Neuronal stem cell (in vitro differentiated cells): ENCODE measurements at regions not wholly inside any gene's neighbourhood (a gene's known extent, or its start where the extent isn't known, plus 50 kb on each side); places are given as distances from the start of the nearest gene placed in this dataset.

Source experiments
- DNase-seq: peaks from one replicate; pipeline ENCODE4 v3.0.0-alpha.2; 2013; ENCODE audit warnings: low spot score
- H2AFZ ChIP-seq: one replicate; pipeline ENCODE4 v1.6.1; 2013; ENCODE audit warnings: mild to moderate bottlenecking, low read length, inconsistent platforms
- H2AK5ac ChIP-seq: 2 replicates; pipeline ENCODE4 v1.6.1; 2013; ENCODE audit warnings: low read depth, mild to moderate bottlenecking, inconsistent platforms, low read length, moderate library complexity, mixed read lengths
- H2BK120ac ChIP-seq: 2 replicates; pipeline ENCODE4 v1.6.1; 2013; ENCODE audit warnings: low read depth, mild to moderate bottlenecking, inconsistent platforms, low read length, moderate library complexity, mixed read lengths
- H2BK12ac ChIP-seq: one replicate; pipeline ENCODE4 v1.6.1; 2013; ENCODE audit warnings: low read length, inconsistent platforms
- H2BK15ac ChIP-seq: 2 replicates; pipeline ENCODE4 v1.6.1; 2013; ENCODE audit warnings: mild to moderate bottlenecking, low read length, inconsistent platforms, mixed read lengths
- H2BK5ac ChIP-seq: one replicate; pipeline ENCODE4 v1.6.1; 2013; ENCODE audit warnings: inconsistent platforms, mild to moderate bottlenecking, low read length, moderate library complexity
- H3K14ac ChIP-seq: one replicate; pipeline ENCODE4 v1.6.1; 2013; ENCODE audit warnings: low read length, inconsistent platforms
- H3K18ac ChIP-seq: 2 replicates; pipeline ENCODE4 v1.6.1; 2013; ENCODE audit warnings: low read length, inconsistent platforms
- H3K23ac ChIP-seq: 2 replicates; pipeline ENCODE4 v1.6.1; 2013; ENCODE audit warnings: low read depth, mild to moderate bottlenecking, mixed read lengths, low read length, inconsistent platforms; ENCODE audit not compliant: poor library complexity
- H3K27ac ChIP-seq: replicated peaks from 3 replicates; pipeline ENCODE4 v1.5.1; 2013; ENCODE audit warnings: low read length, inconsistent platforms
- H3K27me3 ChIP-seq, 3 experiments: 2 replicates each; pipeline ENCODE4 v1.6.1; 2013; ENCODE audit warnings: low read length in 3 of 3, mild to moderate bottlenecking in 2 of 3, inconsistent platforms in 1 of 3, low read depth in 1 of 3, mixed read lengths in 1 of 3, moderate library complexity in 1 of 3; ENCODE audit not compliant: control insufficient read depth in 3 of 3, insufficient read depth in 3 of 3
- H3K36me3 ChIP-seq, 2 donors: replicated peaks in 1 of 2; 2 replicates each; pipeline ENCODE4 v1.6.1; 2013; ENCODE audit warnings: low read length in 2 of 2; ENCODE audit not compliant: control insufficient read depth in 2 of 2, insufficient read depth in 2 of 2
- H3K4ac ChIP-seq: 2 replicates; pipeline ENCODE4 v1.6.1; 2013; ENCODE audit warnings: inconsistent platforms, mild to moderate bottlenecking, low read length, moderate library complexity
- H3K4me1 ChIP-seq, 2 donors: 1 replicate in 1 of 2; 2 replicates in 1 of 2; pipeline ENCODE4 v1.6.1; 2013; ENCODE audit warnings: low read length in 2 of 2, low read depth in 1 of 2; ENCODE audit not compliant: control insufficient read depth in 2 of 2, insufficient read depth in 1 of 2
- H3K4me2 ChIP-seq: one replicate; pipeline ENCODE4 v1.6.1; 2013; ENCODE audit warnings: mild to moderate bottlenecking, low read length, inconsistent platforms; ENCODE audit not compliant: insufficient read depth, poor library complexity, severe bottlenecking
- H3K4me3 ChIP-seq, 2 donors: 2 replicates each; pipeline ENCODE4 v1.5.1; 2013; ENCODE audit warnings: low read length in 2 of 2, mild to moderate bottlenecking in 2 of 2, inconsistent platforms in 1 of 2, moderate library complexity in 1 of 2
- H3K79me1 ChIP-seq: one replicate; pipeline ENCODE4 v1.6.1; 2013; ENCODE audit warnings: low read depth, mild to moderate bottlenecking, inconsistent platforms, low read length, moderate library complexity
- H3K9ac ChIP-seq: one replicate; pipeline ENCODE4 v1.6.1; 2013; ENCODE audit warnings: mild to moderate bottlenecking, low read depth, low read length, inconsistent platforms; ENCODE audit not compliant: poor library complexity
- H3K9me3 ChIP-seq, 2 donors: replicated peaks in 1 of 2; 2 replicates each; pipeline versions ENCODE3 to v1.6.1; 2013; ENCODE audit warnings: low read length in 2 of 2, mild to moderate bottlenecking in 2 of 2, inconsistent platforms in 1 of 2, low read depth in 1 of 2, mixed read lengths in 1 of 2, moderate library complexity in 1 of 2; ENCODE audit not compliant: control insufficient read depth in 2 of 2, insufficient read depth in 1 of 2
- H4K8ac ChIP-seq: one replicate; pipeline ENCODE4 v1.6.1; 2013; ENCODE audit warnings: low read depth, mild to moderate bottlenecking, inconsistent platforms, low read length, moderate library complexity
- H4K91ac ChIP-seq: one replicate; pipeline ENCODE4 v1.6.1; 2013; ENCODE audit warnings: low read length, low read depth, mild to moderate bottlenecking, inconsistent platforms; ENCODE audit not compliant: poor library complexity
- WGBS, 2 donors: extraction: QIAGEN DNeasy Blood & Tissue Kit; methylation state at CpG; one replicate each; pipeline ENCODE4 v1.1.7; 2013; ENCODE audit warnings: missing lambda C conversion rate in 2 of 2, mixed read lengths in 1 of 2; ENCODE audit not compliant: insufficient read length in 2 of 2, insufficient replicate concordance in 1 of 2; ENCODE audit errors: extremely low coverage in 2 of 2; 5-methylcytosine and 5-hydroxymethylcytosine counted together

GRCh38 chr4:32417113-32417704 is 1697.0 kb downstream of the PCDH7 start:
- Histone ChIP-seq H3K27me3 (no peaks in the 10 kb centered on the region), H3K14ac (no peak overlapping the region), H2BK5ac (no peak overlapping the region), H2BK120ac (no peak overlapping the region), H3K79me1 (no peaks in the 10 kb centered on the region), H3K9ac (no peak overlapping the region), H2AK5ac (no peak overlapping the region), H2AFZ (no peak overlapping the region), H3K4ac (no peak overlapping the region), H2BK12ac (no peak overlapping the region), H3K4me3 (no peak overlapping the region), H3K4me2 (no peak overlapping the region), H4K8ac (no peak overlapping the region), H3K27ac (no peak overlapping the region), H3K4me1 (no peaks in the 10 kb centered on the region), H3K9me3 (no peaks in the 10 kb centered on the region), H3K36me3 (no peaks in the 10 kb centered on the region), H2BK15ac (no peak overlapping the region), H4K91ac (no peak overlapping the region), H3K23ac (no peak overlapping the region), H3K18ac (no peak overlapping the region)
- no CpG with 5 or more reads among the region's 3 CpGs for WGBS, 2 donors
- no peak for DNase-seq

GRCh38 chr4:32423267-32423666 is 1703.1 kb downstream of the PCDH7 start:
- Histone ChIP-seq H3K4me2 (no peak overlapping the region), H3K27me3 (no peaks in the 10 kb centered on the region), H4K8ac (no peak overlapping the region), H3K79me1 (no peaks in the 10 kb centered on the region), H3K4ac (no peak overlapping the region), H2BK12ac (no peak overlapping the region), H2BK5ac (no peak overlapping the region), H3K4me3 (peak overlapping the region in 1 of 2 donors; percentile 28), H4K91ac (no peak overlapping the region), H2AK5ac (no peak overlapping the region), H3K9ac (no peak overlapping the region), H3K23ac (no peak overlapping the region), H3K14ac (no peak overlapping the region), H2BK120ac (no peak overlapping the region), H2BK15ac (no peak overlapping the region), H3K18ac (no peak overlapping the region), H3K9me3 (peaks cover 0 to 9% of the 10 kb centered on the region in 2 donors), H3K4me1 (no peaks in the 10 kb centered on the region), H3K36me3 (no peaks in the 10 kb centered on the region), H2AFZ (no peak overlapping the region), H3K27ac (no peak overlapping the region)
- no peak for DNase-seq
- WGBS, 2 donors, result no CpG with 5 or more reads among the region's 3 CpGs

DNA sequence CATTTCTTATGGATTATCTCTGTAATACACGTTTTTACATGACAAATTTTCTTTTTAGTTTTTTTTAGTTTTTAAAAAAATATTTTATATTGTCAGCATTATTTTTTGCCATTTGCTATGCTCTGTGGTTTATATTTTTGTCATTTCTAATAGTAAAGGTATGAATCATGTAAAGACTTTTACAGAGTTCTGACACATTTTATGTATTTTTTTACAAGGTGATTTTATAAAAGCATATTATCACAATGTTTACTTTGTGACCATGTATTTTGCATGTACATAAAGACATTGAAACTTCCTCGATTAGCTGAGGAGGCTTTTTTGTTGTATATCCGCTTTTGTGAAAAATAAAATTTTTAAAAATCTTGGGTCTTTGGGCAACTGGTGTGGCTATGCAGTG is 1705.1 kb downstream of the PCDH7 start:
- Histone ChIP-seq H3K9me3 (peaks cover 0 to 9% of the 10 kb centered on the region in 2 donors), H2BK5ac (no peak overlapping the region)
- WGBS, 2 donors, result no CpG with 5 or more reads among the region's 3 CpGs

DNA sequence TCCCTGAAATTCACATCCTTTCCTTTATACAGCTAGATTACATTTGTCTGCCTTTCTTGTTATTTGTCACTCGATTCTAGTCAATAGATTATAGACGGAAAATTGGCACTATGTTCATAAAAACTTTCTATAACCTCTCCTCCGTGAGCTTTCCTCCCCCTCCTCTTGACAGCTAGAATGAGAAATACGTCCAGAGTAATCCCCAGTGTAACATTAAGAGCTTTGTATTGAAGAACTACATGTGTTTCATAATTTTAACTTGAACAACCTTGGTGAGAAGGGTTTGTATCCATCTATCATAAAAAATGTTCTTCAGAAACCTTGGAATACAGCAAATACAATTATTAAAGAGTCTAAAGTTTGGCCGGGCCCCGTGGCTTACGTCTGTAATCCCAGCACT is 1707.4 kb downstream of the PCDH7 start:
- no peak overlapping the region for H2AFZ ChIP-seq
- no peak overlapping the region for H3K4me2 ChIP-seq
- H3K9ac ChIP-seq, result no peak overlapping the region
- H3K4me1 ChIP-seq, result no peaks in the 10 kb centered on the region
- H3K36me3 ChIP-seq, result no peaks in the 10 kb centered on the region
- H3K79me1 ChIP-seq, result no peaks in the 10 kb centered on the region
- no peak overlapping the region for H3K23ac ChIP-seq
- no peak overlapping the region for H2BK15ac ChIP-seq
- no CpG with 5 or more reads among the region's 7 CpGs for WGBS, 2 donors
- no peak for DNase-seq
- no peak overlapping the region for H3K4ac ChIP-seq
- H3K14ac ChIP-seq, result no peak overlapping the region
- peaks cover 3 to 9% of the 10 kb centered on the region in 2 donors for H3K9me3 ChIP-seq
- H3K27me3 ChIP-seq, result no peaks in the 10 kb centered on the region
- H2AK5ac ChIP-seq, result no peak overlapping the region
- H3K27ac ChIP-seq, result no peak overlapping the region
- H4K8ac ChIP-seq, result no peak overlapping the region
- H4K91ac ChIP-seq, result no peak overlapping the region
- no peak overlapping the region for H2BK120ac ChIP-seq
- no peak overlapping the region for H2BK5ac ChIP-seq
- H2BK12ac ChIP-seq, result no peak overlapping the region
- H3K18ac ChIP-seq, result no peak overlapping the region
- no peak overlapping the region for H3K4me3 ChIP-seq

More for the DNA sequence above, 1705.1 kb downstream of the PCDH7 start:
- Histone ChIP-seq H2AK5ac (no peak overlapping the region), H3K79me1 (no peaks in the 10 kb centered on the region), H3K27ac (no peak overlapping the region), H3K23ac (no peak overlapping the region), H3K4me3 (no peak overlapping the region), H4K91ac (no peak overlapping the region), H4K8ac (no peak overlapping the region), H3K4me2 (no peak overlapping the region), H3K4me1 (no peaks in the 10 kb centered on the region), H2BK120ac (no peak overlapping the region), H3K9ac (no peak overlapping the region), H3K36me3 (no peaks in the 10 kb centered on the region), H2BK12ac (no peak overlapping the region), H2BK15ac (no peak overlapping the region), H3K18ac (no peak overlapping the region), H2AFZ (no peak overlapping the region), H3K14ac (no peak overlapping the region), H3K27me3 (no peaks in the 10 kb centered on the region), H3K4ac (no peak overlapping the region)
- DNase-seq, result no peak
